CD14-positive monocyte (primary cell): ENCODE measurements at regions not wholly inside any gene's neighbourhood (a gene's known extent, or its start where the extent isn't known, plus 50 kb on each side); places are given as distances from the start of the nearest gene placed in this dataset.

Experiments
- DNase-seq, 3 donors: peaks; one replicate each; pipeline ENCODE4 v3.0.0-alpha.2; 2011 to 2022
- H2AFZ ChIP-seq: 2 replicates; pipeline ENCODE4 v1.6.0; 2012; ENCODE audit warnings: mild to moderate bottlenecking, low read depth, low read length, inconsistent platforms; ENCODE audit not compliant: insufficient read depth, poor library complexity, severe bottlenecking
- H3K27ac ChIP-seq, 2 donors: 1 replicate in 1 of 2; 2 replicates in 1 of 2; pipeline ENCODE4 v1.5.1; 2012 to 2013; ENCODE audit warnings: low read length in 2 of 2, control low read depth in 1 of 2, inconsistent platforms in 1 of 2, low read depth in 1 of 2, mild to moderate bottlenecking in 1 of 2
- H3K27me3 ChIP-seq, 2 donors: one replicate each; pipeline versions ENCODE4 v1.6.0 to v1.6.1; 2011 to 2013; ENCODE audit warnings: low read length in 2 of 2; ENCODE audit not compliant: control insufficient read depth in 2 of 2, insufficient read depth in 2 of 2
- H3K36me3 ChIP-seq, 2 donors: replicated peaks in 1 of 2; 1 replicate in 1 of 2; 2 replicates in 1 of 2; pipeline versions ENCODE4 v1.5.1 to v1.6.1; 2012 to 2013; ENCODE audit warnings: low read length in 2 of 2, control low read depth in 1 of 2, inconsistent platforms in 1 of 2, mild to moderate bottlenecking in 1 of 2; ENCODE audit not compliant: insufficient read depth in 2 of 2, control insufficient read depth in 1 of 2
- H3K4me1 ChIP-seq, 2 donors: 1 replicate in 1 of 2; 2 replicates in 1 of 2; pipeline versions ENCODE4 v1.5.1 to v1.6.1; 2012 to 2013; ENCODE audit warnings: low read length in 2 of 2, control low read depth in 1 of 2, inconsistent platforms in 1 of 2, mild to moderate bottlenecking in 1 of 2, moderate library complexity in 1 of 2; ENCODE audit not compliant: insufficient read depth in 2 of 2, control insufficient read depth in 1 of 2
- H3K4me2 ChIP-seq: replicated peaks from 2 replicates; pipeline ENCODE3; 2012; ENCODE audit warnings: low read length, moderate library complexity, mild to moderate bottlenecking; ENCODE audit not compliant: poor library complexity, severe bottlenecking; ENCODE audit errors: extremely low read depth
- H3K4me3 ChIP-seq, 3 experiments: fragments of 200-600 bp in 1 of 3; sonication (generic) in 1 of 3; replicated peaks in 1 of 3; 1 replicate in 2 of 3; 2 replicates in 1 of 3; pipeline ENCODE4 v1.5.1; 2011 to 2013; ENCODE audit warnings: low read length in 3 of 3, mild to moderate bottlenecking in 3 of 3, control low read depth in 2 of 3, low read depth in 2 of 3, inconsistent platforms in 1 of 3, moderate library complexity in 1 of 3
- H3K79me2 ChIP-seq: 2 replicates; pipeline ENCODE4 v1.6.0; 2012; ENCODE audit warnings: mild to moderate bottlenecking, control low read depth, inconsistent platforms, low read length, moderate library complexity; ENCODE audit not compliant: insufficient read depth
- H3K9ac ChIP-seq: 2 replicates; pipeline ENCODE4 v1.6.0; 2017; ENCODE audit warnings: low read length, mild to moderate bottlenecking; ENCODE audit not compliant: insufficient read depth, poor library complexity, severe bottlenecking
- H3K9me3 ChIP-seq, 2 donors: replicated peaks in 1 of 2; 1 replicate in 1 of 2; 2 replicates in 1 of 2; pipeline versions ENCODE4 v1.5.1 to v1.6.1; 2012 to 2013; ENCODE audit warnings: low read length in 2 of 2, control low read depth in 1 of 2; ENCODE audit not compliant: control insufficient read depth in 1 of 2, insufficient read depth in 1 of 2
- H4K20me1 ChIP-seq: 2 replicates; pipeline ENCODE4 v1.6.0; 2012; ENCODE audit warnings: mild to moderate bottlenecking, low read length, control low read depth, moderate library complexity; ENCODE audit not compliant: insufficient read depth
- H3K27ac Mint-ChIP-seq, 7 donors: one replicate each; pipeline ENCODE4 v1.8.0; 2020; ENCODE audit warnings: mild to moderate bottlenecking in 7 of 7, mixed read lengths in 7 of 7, moderate library complexity in 6 of 7, inconsistent platforms in 2 of 7
- H3K27me3 Mint-ChIP-seq, 3 donors: one replicate each; pipeline ENCODE4 v1.8.0; 2021 to 2022; ENCODE audit warnings: low read depth in 3 of 3, mild to moderate bottlenecking in 3 of 3, mixed read lengths in 3 of 3, moderate library complexity in 3 of 3, inconsistent platforms in 1 of 3
- H3K36me3 Mint-ChIP-seq, 2 donors: one replicate each; pipeline ENCODE4 v1.8.0; 2020; ENCODE audit warnings: mixed read lengths in 2 of 2, inconsistent platforms in 1 of 2, mild to moderate bottlenecking in 1 of 2
- H3K4me1 Mint-ChIP-seq: one replicate; pipeline ENCODE4 v1.8.0; 2020; ENCODE audit warnings: mild to moderate bottlenecking, mixed read lengths
- H3K4me3 Mint-ChIP-seq, 2 donors: one replicate each; pipeline ENCODE4 v1.8.0; 2020; ENCODE audit warnings: mild to moderate bottlenecking in 2 of 2, mixed read lengths in 2 of 2, moderate library complexity in 1 of 2
- H3K9me3 Mint-ChIP-seq, 7 donors: one replicate each; pipeline ENCODE4 v1.8.0; 2020 to 2022; ENCODE audit warnings: mixed read lengths in 7 of 7, mild to moderate bottlenecking in 6 of 7, moderate library complexity in 6 of 7, inconsistent platforms in 2 of 7
- WGBS: methylation state at CpG from one replicate; pipeline ENCODE4 v1.1.5; 2013; ENCODE audit warnings: missing lambda C conversion rate; ENCODE audit not compliant: insufficient coverage; 5-methylcytosine and 5-hydroxymethylcytosine counted together
- intact Hi-C, 2 donors: fragments of 100-400 bp; cut with micrococcal nuclease; formaldehyde crosslinking; loops; one replicate each; pipeline versions ENCODE4 v1.15.0 to v1.15.1; 2023
- TF ChIP-seq, protein P1 (sequence below): fragments of 200-600 bp; IDR thresholded peaks from one replicate; pipeline ENCODE4 v1.8.0; 2022; ENCODE audit warnings: antibody characterized with exemption, mild to moderate bottlenecking

DNA sequence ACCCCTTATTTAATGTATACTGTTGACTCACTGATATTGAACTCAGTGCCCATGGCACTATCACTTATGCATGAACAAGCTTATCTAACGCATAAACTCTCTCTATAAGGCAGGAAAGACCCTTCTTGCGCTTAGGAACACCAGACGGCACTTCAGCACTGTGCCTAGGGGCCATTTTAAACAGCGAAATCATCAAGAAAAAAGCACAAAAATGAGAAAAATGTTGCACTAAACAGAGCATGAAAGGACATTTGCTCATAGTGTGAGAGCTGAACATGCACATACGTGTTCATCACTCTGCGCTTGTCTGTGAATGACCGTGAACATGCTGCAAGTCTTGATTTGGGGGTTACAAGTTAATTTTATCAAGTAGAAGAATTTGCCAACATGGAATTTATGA, 109.6 kb downstream of the WDR11 start:
- Histone ChIP-seq H2AFZ (no peak overlapping the region), H3K4me3 (no peak overlapping the region), H3K4me2 (no peak overlapping the region), H3K4me1 (no peaks in the 10 kb centered on the region), H3K9ac (no peak overlapping the region), H3K79me2 (no peaks in the 10 kb centered on the region), H3K27me3 (peaks cover 50 to 90% of the 10 kb centered on the region in 2 donors), H4K20me1 (no peaks in the 10 kb centered on the region), H3K36me3 (no peaks in the 10 kb centered on the region), H3K27ac (no peak overlapping the region), H3K9me3 (peaks cover under 1% of the 10 kb centered on the region in 2 donors)
- TF ChIP-seq, protein P1, sequence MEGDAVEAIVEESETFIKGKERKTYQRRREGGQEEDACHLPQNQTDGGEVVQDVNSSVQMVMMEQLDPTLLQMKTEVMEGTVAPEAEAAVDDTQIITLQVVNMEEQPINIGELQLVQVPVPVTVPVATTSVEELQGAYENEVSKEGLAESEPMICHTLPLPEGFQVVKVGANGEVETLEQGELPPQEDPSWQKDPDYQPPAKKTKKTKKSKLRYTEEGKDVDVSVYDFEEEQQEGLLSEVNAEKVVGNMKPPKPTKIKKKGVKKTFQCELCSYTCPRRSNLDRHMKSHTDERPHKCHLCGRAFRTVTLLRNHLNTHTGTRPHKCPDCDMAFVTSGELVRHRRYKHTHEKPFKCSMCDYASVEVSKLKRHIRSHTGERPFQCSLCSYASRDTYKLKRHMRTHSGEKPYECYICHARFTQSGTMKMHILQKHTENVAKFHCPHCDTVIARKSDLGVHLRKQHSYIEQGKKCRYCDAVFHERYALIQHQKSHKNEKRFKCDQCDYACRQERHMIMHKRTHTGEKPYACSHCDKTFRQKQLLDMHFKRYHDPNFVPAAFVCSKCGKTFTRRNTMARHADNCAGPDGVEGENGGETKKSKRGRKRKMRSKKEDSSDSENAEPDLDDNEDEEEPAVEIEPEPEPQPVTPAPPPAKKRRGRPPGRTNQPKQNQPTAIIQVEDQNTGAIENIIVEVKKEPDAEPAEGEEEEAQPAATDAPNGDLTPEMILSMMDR = no peak
- no peaks in the 10 kb centered on the region for H3K36me3 Mint-ChIP-seq
- peaks cover 55 to 82% (median 79%) of the 10 kb centered on the region in 3 donors for H3K27me3 Mint-ChIP-seq
- no peak for DNase-seq
- H3K4me1 Mint-ChIP-seq = no peaks in the 10 kb centered on the region
- intact Hi-C loops = no loop called here
- peak overlapping the region in 1 of 2 donors; percentile 55 for H3K4me3 Mint-ChIP-seq
- H3K9me3 Mint-ChIP-seq = peaks cover 0 to 7% (median 0%) of the 10 kb centered on the region in 7 donors
- no peak overlapping the region for H3K27ac Mint-ChIP-seq
- 96% methylated on average over 6 of the region's 7 CpGs for WGBS

DNA sequence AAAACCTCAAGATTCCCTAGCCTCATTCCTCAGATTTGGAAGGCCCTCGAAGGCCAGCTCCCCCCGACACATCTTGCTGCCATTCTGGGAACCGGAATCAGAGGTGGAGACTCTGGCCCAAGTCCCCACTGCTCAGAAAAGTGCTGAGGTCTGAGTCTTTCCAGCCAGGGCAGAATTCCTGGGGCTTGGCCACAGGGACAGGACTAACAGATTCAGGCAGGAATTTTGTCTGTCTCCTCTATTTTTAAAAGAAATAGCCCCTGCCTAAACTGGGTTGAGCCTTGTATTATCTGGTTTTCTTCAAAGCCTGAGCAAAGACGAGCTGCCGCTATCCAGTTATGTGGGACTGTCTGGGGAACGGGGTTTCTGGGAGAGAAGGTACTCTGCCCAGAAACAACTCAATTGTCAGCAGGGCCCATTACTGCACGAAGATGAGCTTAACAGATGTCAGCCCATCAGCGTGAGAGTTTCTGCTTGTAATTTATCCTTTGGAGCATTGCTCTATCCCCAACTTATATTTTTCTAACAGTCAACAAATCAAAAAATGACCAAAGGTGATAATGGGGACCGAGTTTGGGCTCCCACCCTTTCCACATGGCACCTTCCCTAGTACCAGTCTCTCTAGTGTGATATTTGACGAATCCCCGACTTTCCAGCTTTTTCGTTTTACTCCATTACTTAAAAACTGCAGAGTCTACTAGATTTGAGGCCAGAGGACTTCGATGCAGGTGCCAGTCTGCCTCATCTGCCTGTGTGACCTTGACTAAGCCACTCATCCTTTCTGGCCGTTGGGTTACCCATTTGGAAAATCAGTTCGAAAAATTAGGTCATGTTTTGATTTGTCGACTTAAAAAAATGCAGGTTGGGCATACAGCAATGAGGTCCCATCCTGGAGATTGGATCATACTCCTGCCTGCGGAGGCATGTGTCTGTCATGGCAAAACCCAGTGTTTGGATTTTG, 110.9 kb downstream of the WDR11 start:
- Mint-ChIP-seq H3K4me3 (peak overlapping the region in 1 of 2 donors; percentile 60), H3K27me3 (peaks cover 68 to 88% (median 83%) of the 10 kb centered on the region in 3 donors), H3K4me1 (no peaks in the 10 kb centered on the region), H3K9me3 (peaks cover 0 to 6% (median 0%) of the 10 kb centered on the region in 7 donors), H3K27ac (no peak overlapping the region), H3K36me3 (no peaks in the 10 kb centered on the region)
- intact Hi-C loops = no loop called here
- H3K36me3 ChIP-seq = no peaks in the 10 kb centered on the region
- DNase-seq = no peak
- no peak overlapping the region for H2AFZ ChIP-seq
- H3K4me2 ChIP-seq = no peak overlapping the region
- peaks cover 56 to 90% of the 10 kb centered on the region in 2 donors for H3K27me3 ChIP-seq
- no peak overlapping the region for H3K4me3 ChIP-seq
- no peak overlapping the region for H3K27ac ChIP-seq
- 91% methylated on average over 15 of the region's 17 CpGs for WGBS
- H3K9me3 ChIP-seq = peaks cover 0 to 8% of the 10 kb centered on the region in 2 donors
- H3K9ac ChIP-seq = no peak overlapping the region
- no peaks in the 10 kb centered on the region for H3K79me2 ChIP-seq
- H4K20me1 ChIP-seq = no peaks in the 10 kb centered on the region
- H3K4me1 ChIP-seq = no peaks in the 10 kb centered on the region
- TF ChIP-seq, protein P1 = no peak
